ENCODE measurements at regions not wholly inside any gene's neighbourhood (a gene's known extent, or its start where the extent isn't known, plus 50 kb on each side); places are given as distances from the start of the nearest gene placed in this dataset.
A peak's percentile ranks its signal among the peaks of the same experiment; 100 is the strongest.
"Not testable (repeated sequence)": the region's sequence is repeated elsewhere in the genome, so short reads cannot be mapped to it uniquely, and the experiment has no call there.

- Histone ChIP-seq H3K9me3 (ENCODE audit: control insufficient read depth, low read length) (peaks cover 7% of the 10 kb centered on the region), H2AFZ (ENCODE audit: low read depth, low read length) (no peak overlapping the region)
Measured at GRCh38 chr20:1816384-1817381, 78.5 kb upstream of the SIRPA start.

GRCh38 chr20:1815502-1816085 lies 79.6 kb upstream of the SIRPA start:
- Histone ChIP-seq H3K23ac (ENCODE audit: low read length in 2 of 2) (no peak overlapping the region), H3K4me2 (ENCODE audit: low read length, poor library complexity, severe bottlenecking) (no peak overlapping the region), H2BK15ac (ENCODE audit: low read depth, poor library complexity, severe bottlenecking) (no peak overlapping the region), H3K27me3 (ENCODE audit: control insufficient read depth in 1 of 2, insufficient read depth in 1 of 2, low read length in 2 of 2) (peaks cover 0 to 17% of the 10 kb centered on the region in 2 experiments), H3K4me3 (ENCODE audit: insufficient read depth in 1 of 2, low read depth in 1 of 2, low read length in 2 of 2) (no peak overlapping the region), H3K4me1 (ENCODE audit: control insufficient read depth, insufficient read depth, low read depth, low read length) (peaks cover 14% of the 10 kb centered on the region), H2BK5ac (ENCODE audit: low read depth, low read length, poor library complexity, severe bottlenecking) (no peak overlapping the region), H3K36me3 (ENCODE audit: control insufficient read depth in 1 of 2, insufficient read depth in 2 of 2, low read depth in 1 of 2, low read length in 2 of 2) (no peaks in the 10 kb centered on the region), H2BK12ac (ENCODE audit: low read length in 2 of 2) (peak overlapping the region; percentile 10 to 73), H3K9ac (ENCODE audit: low read length) (peak overlapping the region; percentile 42), H3K79me1 (replicated peaks; ENCODE audit: low read length, poor library complexity, severe bottlenecking) (no peaks in the 10 kb centered on the region), H3K14ac (ENCODE audit: low read length in 2 of 2) (no peak overlapping the region), H3K18ac (ENCODE audit: low read depth in 1 of 2, low read length in 2 of 2) (no peak overlapping the region), H4K8ac (ENCODE audit: low read length) (no peak overlapping the region), H3K27ac (ENCODE audit: low read length, poor library complexity, severe bottlenecking) (no peak overlapping the region), H2BK120ac (ENCODE audit: low read depth, low read length) (no peak overlapping the region), H3K9me3 (ENCODE audit: control insufficient read depth, low read length) (no peaks in the 10 kb centered on the region), H2AK5ac (ENCODE audit: low read length, severe bottlenecking) (no peak overlapping the region), H4K91ac (ENCODE audit: low read length) (no peak overlapping the region), H2AFZ (ENCODE audit: low read depth, low read length) (no peak overlapping the region), H3K4ac (ENCODE audit: low read depth in 1 of 2, low read length in 2 of 2) (no peak overlapping the region)
- 43% methylated on average over 3 of the region's 3 CpGs for WGBS
- DNase-seq = peak; percentile 40

More at GRCh38 chr20:1816384-1817381, 78.5 kb upstream of the SIRPA start:
- WGBS = 78% methylated on average over 16 of the region's 16 CpGs
- H3K4me2 ChIP-seq (ENCODE audit: low read length, poor library complexity, severe bottlenecking) = no peak overlapping the region
- H2BK5ac ChIP-seq (ENCODE audit: low read depth, low read length, poor library complexity, severe bottlenecking) = no peak overlapping the region
- H3K14ac ChIP-seq (ENCODE audit: low read length in 2 of 2) = peak overlapping the region in 1 of 2 experiments; percentile 44
- H2BK12ac ChIP-seq (ENCODE audit: low read length in 2 of 2) = peak overlapping the region; percentile 38 to 94
- DNase-seq = peak; percentile 50
- peak overlapping the region in 1 of 2 experiments; percentile 23 for H3K23ac ChIP-seq (ENCODE audit: low read length in 2 of 2)
- no peak overlapping the region for H3K27ac ChIP-seq (ENCODE audit: low read length, poor library complexity, severe bottlenecking)
- H3K27me3 ChIP-seq (ENCODE audit: control insufficient read depth in 1 of 2, insufficient read depth in 1 of 2, low read length in 2 of 2) = peaks cover 0 to 17% of the 10 kb centered on the region in 2 experiments
- H3K4me3 ChIP-seq (ENCODE audit: insufficient read depth in 1 of 2, low read depth in 1 of 2, low read length in 2 of 2) = no peak overlapping the region
- H4K91ac ChIP-seq (ENCODE audit: low read length) = peak overlapping the region; percentile 78
- H3K9ac ChIP-seq (ENCODE audit: low read length) = peak overlapping the region; percentile 42
- H4K8ac ChIP-seq (ENCODE audit: low read length) = peak overlapping the region; percentile 19
- H3K79me1 ChIP-seq (replicated peaks; ENCODE audit: low read length, poor library complexity, severe bottlenecking) = no peaks in the 10 kb centered on the region
- H2BK120ac ChIP-seq (ENCODE audit: low read depth, low read length) = peak overlapping the region; percentile 37
- peak overlapping the region; percentile 68 for H2BK15ac ChIP-seq (ENCODE audit: low read depth, poor library complexity, severe bottlenecking)
- H3K4me1 ChIP-seq (ENCODE audit: control insufficient read depth, insufficient read depth, low read depth, low read length) = peaks cover 9% of the 10 kb centered on the region
- H3K4ac ChIP-seq (ENCODE audit: low read depth in 1 of 2, low read length in 2 of 2) = peak overlapping the region; percentile 44 to 64
- no peaks in the 10 kb centered on the region for H3K36me3 ChIP-seq (ENCODE audit: control insufficient read depth in 1 of 2, insufficient read depth in 2 of 2, low read depth in 1 of 2, low read length in 2 of 2)
- no peak overlapping the region for H2AK5ac ChIP-seq (ENCODE audit: low read length, severe bottlenecking)
- H3K18ac ChIP-seq (ENCODE audit: low read depth in 1 of 2, low read length in 2 of 2) = peak overlapping the region; percentile 61 to 80

GRCh38 chr20:1814861-1815260 lies 80.3 kb upstream of the SIRPA start:
- not testable (repeated sequence) for H3K14ac ChIP-seq (ENCODE audit: low read length in 2 of 2); H2BK5ac ChIP-seq (ENCODE audit: low read depth, low read length, poor library complexity, severe bottlenecking); H4K91ac ChIP-seq (ENCODE audit: low read length); DNase-seq; H2AK5ac ChIP-seq (ENCODE audit: low read length, severe bottlenecking); H2BK15ac ChIP-seq (ENCODE audit: low read depth, poor library complexity, severe bottlenecking); H3K36me3 ChIP-seq (ENCODE audit: control insufficient read depth in 1 of 2, insufficient read depth in 2 of 2, low read depth in 1 of 2, low read length in 2 of 2); H3K4me2 ChIP-seq (ENCODE audit: low read length, poor library complexity, severe bottlenecking); H2BK12ac ChIP-seq (ENCODE audit: low read length in 2 of 2); H4K8ac ChIP-seq (ENCODE audit: low read length); H3K23ac ChIP-seq (ENCODE audit: low read length in 2 of 2); H3K18ac ChIP-seq (ENCODE audit: low read depth in 1 of 2, low read length in 2 of 2); H3K79me1 ChIP-seq (replicated peaks; ENCODE audit: low read length, poor library complexity, severe bottlenecking); H2BK120ac ChIP-seq (ENCODE audit: low read depth, low read length); H3K9me3 ChIP-seq (ENCODE audit: control insufficient read depth, low read length); H2AFZ ChIP-seq (ENCODE audit: low read depth, low read length); H3K4me3 ChIP-seq (ENCODE audit: insufficient read depth in 1 of 2, low read depth in 1 of 2, low read length in 2 of 2); H3K27ac ChIP-seq (ENCODE audit: low read length, poor library complexity, severe bottlenecking); H3K4ac ChIP-seq (ENCODE audit: low read depth in 1 of 2, low read length in 2 of 2); H3K9ac ChIP-seq (ENCODE audit: low read length)
- peaks cover 15% of the 10 kb centered on the region for H3K4me1 ChIP-seq (ENCODE audit: control insufficient read depth, insufficient read depth, low read depth, low read length)
- H3K27me3 ChIP-seq (ENCODE audit: control insufficient read depth in 1 of 2, insufficient read depth in 1 of 2, low read length in 2 of 2) = peaks cover 0 to 17% of the 10 kb centered on the region in 2 experiments
- WGBS = no CpG with 5 or more reads among the region's 1 CpG

Measured in mesenchymal stem cell (in vitro differentiated cells and primary cell).